ENCODE measurements at regions not wholly inside any gene's neighbourhood (a gene's known extent, or its start where the extent isn't known, plus 50 kb on each side); places are given as distances from the start of the nearest gene placed in this dataset.

DNA sequence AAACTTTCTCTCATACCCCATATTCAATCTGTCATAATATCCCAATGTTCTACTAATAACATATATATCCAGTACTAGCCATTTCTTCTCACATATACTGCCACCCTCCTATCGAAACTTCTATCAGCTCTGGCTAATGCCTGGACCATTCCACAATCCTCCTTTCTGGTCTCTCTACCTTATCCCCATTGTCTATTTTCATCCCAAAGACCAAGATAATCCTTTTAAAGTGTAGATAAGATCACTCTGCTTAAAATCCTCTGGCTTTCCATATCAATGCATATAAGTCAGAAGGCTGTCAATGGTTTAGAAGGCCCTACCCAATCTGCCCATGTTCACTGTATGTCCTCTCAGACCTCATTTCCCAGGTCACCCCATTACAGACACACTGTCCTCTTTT, 229.6 kb downstream of the ZEB2 start:
- TF ChIP-seq POLR2A (IDR thresholded peaks at IDR 0.05; ENCODE audit: low read length) (no peak), GATA1 (IDR thresholded peaks at IDR 0.05; ENCODE audit: low read depth, low read length) (no peak)

Measured in erythroblast (primary cell).